MM.1S (cell line): ENCODE measurements at regions not wholly inside any gene's neighbourhood (a gene's known extent, or its start where the extent isn't known, plus 50 kb on each side); places are given as distances from the start of the nearest gene placed in this dataset.

ENCODE experiments used
- DNase-seq: peaks from one replicate; pipeline ENCODE4 v3.0.0-alpha.2; 2015
- H2AFZ ChIP-seq: fragments of 300-600 bp; sonication (generic); 2 replicates; pipeline ENCODE4 v1.6.0; 2016; ENCODE audit warnings: antibody characterized with exemption, low read length
- H3F3A ChIP-seq: fragments of 300-600 bp; sonication (generic); 2 replicates; pipeline ENCODE4 v1.6.1; 2016; ENCODE audit warnings: mild to moderate bottlenecking, antibody characterized with exemption, low read length, moderate library complexity, mixed read lengths; ENCODE audit not compliant: insufficient read depth
- H3K27ac ChIP-seq: fragments of 300-600 bp; sonication (generic); 2 replicates; pipeline ENCODE4 v1.5.1; 2016; ENCODE audit warnings: mild to moderate bottlenecking, low read length
- H3K27me3 ChIP-seq: fragments of 300-600 bp; sonication (generic); replicated peaks from 2 replicates; pipeline ENCODE4 v1.6.0; 2016; ENCODE audit warnings: low read length; ENCODE audit not compliant: insufficient read depth
- H3K36me3 ChIP-seq: fragments of 300-600 bp; sonication (generic); replicated peaks from 2 replicates; pipeline ENCODE4 v1.6.1; 2016; ENCODE audit warnings: mild to moderate bottlenecking, low read length, mixed read lengths; ENCODE audit not compliant: insufficient read depth
- H3K4me1 ChIP-seq: fragments of 300-600 bp; sonication (generic); 2 replicates; pipeline ENCODE4 v1.6.1; 2016; ENCODE audit warnings: low read length, mixed read lengths
- H3K4me2 ChIP-seq: fragments of 300-600 bp; sonication (generic); 2 replicates; pipeline ENCODE4 v1.6.0; 2016; ENCODE audit warnings: low read depth, low read length
- H3K4me3 ChIP-seq: fragments of 300-600 bp; sonication (generic); 2 replicates; pipeline ENCODE4 v1.5.1; 2016; ENCODE audit warnings: low read length, mixed read lengths
- H3K79me2 ChIP-seq: fragments of 300-600 bp; sonication (generic); 2 replicates; pipeline ENCODE4 v1.6.1; 2016; ENCODE audit warnings: mixed run types, low read length, mixed read lengths
- H3K9ac ChIP-seq: fragments of 300-600 bp; sonication (generic); 2 replicates; pipeline ENCODE4 v1.6.1; 2016; ENCODE audit warnings: low read length, mixed read lengths
- H3K9me2 ChIP-seq: fragments of 300-600 bp; sonication (generic); replicated peaks from 2 replicates; pipeline ENCODE4 v1.6.1; 2016; ENCODE audit warnings: mild to moderate bottlenecking, low read length, mixed read lengths; ENCODE audit not compliant: insufficient read depth
- H3K9me3 ChIP-seq: fragments of 300-600 bp; sonication (generic); replicated peaks from 2 replicates; pipeline ENCODE4 v1.6.1; 2016; ENCODE audit warnings: mild to moderate bottlenecking, low read length, mixed read lengths; ENCODE audit not compliant: insufficient read depth
- H4K20me1 ChIP-seq: fragments of 300-600 bp; sonication (generic); 2 replicates; pipeline ENCODE4 v1.6.1; 2016; ENCODE audit warnings: mild to moderate bottlenecking, low read length, moderate library complexity, mixed read lengths; ENCODE audit not compliant: insufficient read depth
- EZH2 ChIP-seq: fragments of 300-600 bp; sonication (generic); optimal IDR thresholded peaks from 2 replicates; pipeline ENCODE3; 2017; ENCODE audit warnings: low read depth, mild to moderate bottlenecking, antibody characterized with exemption, low read length, mixed read lengths
- EZH2phosphoT487 ChIP-seq: fragments of 300-600 bp; sonication (generic); IDR thresholded peaks from 2 replicates; pipeline ENCODE4 v1.6.1; 2018; ENCODE audit warnings: antibody characterized with exemption, low read length
- TF ChIP-seq, protein P1 (sequence below): fragments of 300-600 bp; sonication (generic); IDR thresholded peaks from 2 replicates; pipeline ENCODE4 v1.5.1; 2016; ENCODE audit warnings: antibody characterized with exemption, low read length, mixed read lengths

- no peak overlapping the region for H3K4me2 ChIP-seq
- TF ChIP-seq, protein P1, sequence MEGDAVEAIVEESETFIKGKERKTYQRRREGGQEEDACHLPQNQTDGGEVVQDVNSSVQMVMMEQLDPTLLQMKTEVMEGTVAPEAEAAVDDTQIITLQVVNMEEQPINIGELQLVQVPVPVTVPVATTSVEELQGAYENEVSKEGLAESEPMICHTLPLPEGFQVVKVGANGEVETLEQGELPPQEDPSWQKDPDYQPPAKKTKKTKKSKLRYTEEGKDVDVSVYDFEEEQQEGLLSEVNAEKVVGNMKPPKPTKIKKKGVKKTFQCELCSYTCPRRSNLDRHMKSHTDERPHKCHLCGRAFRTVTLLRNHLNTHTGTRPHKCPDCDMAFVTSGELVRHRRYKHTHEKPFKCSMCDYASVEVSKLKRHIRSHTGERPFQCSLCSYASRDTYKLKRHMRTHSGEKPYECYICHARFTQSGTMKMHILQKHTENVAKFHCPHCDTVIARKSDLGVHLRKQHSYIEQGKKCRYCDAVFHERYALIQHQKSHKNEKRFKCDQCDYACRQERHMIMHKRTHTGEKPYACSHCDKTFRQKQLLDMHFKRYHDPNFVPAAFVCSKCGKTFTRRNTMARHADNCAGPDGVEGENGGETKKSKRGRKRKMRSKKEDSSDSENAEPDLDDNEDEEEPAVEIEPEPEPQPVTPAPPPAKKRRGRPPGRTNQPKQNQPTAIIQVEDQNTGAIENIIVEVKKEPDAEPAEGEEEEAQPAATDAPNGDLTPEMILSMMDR, result no peak
- TF ChIP-seq EZH2phosphoT487 (no peak), EZH2 (no peak)
- no peaks in the 10 kb centered on the region for H3K9me2 ChIP-seq
- H3K4me1 ChIP-seq, result no peaks in the 10 kb centered on the region
- H3K27ac ChIP-seq, result no peak overlapping the region
- H2AFZ ChIP-seq, result no peak overlapping the region
- no peaks in the 10 kb centered on the region for H3K79me2 ChIP-seq
- H3K27me3 ChIP-seq, result no peaks in the 10 kb centered on the region
- H4K20me1 ChIP-seq, result no peaks in the 10 kb centered on the region
- H3F3A ChIP-seq, result no peaks in the 10 kb centered on the region
- no peaks in the 10 kb centered on the region for H3K36me3 ChIP-seq
- H3K9ac ChIP-seq, result no peak overlapping the region
- no peak for DNase-seq
- H3K9me3 ChIP-seq, result no peaks in the 10 kb centered on the region
- H3K4me3 ChIP-seq, result no peak overlapping the region
These were observed 375.5 kb downstream of the HACE1 start for GRCh38 chr6:104484191-104484590.

DNA sequence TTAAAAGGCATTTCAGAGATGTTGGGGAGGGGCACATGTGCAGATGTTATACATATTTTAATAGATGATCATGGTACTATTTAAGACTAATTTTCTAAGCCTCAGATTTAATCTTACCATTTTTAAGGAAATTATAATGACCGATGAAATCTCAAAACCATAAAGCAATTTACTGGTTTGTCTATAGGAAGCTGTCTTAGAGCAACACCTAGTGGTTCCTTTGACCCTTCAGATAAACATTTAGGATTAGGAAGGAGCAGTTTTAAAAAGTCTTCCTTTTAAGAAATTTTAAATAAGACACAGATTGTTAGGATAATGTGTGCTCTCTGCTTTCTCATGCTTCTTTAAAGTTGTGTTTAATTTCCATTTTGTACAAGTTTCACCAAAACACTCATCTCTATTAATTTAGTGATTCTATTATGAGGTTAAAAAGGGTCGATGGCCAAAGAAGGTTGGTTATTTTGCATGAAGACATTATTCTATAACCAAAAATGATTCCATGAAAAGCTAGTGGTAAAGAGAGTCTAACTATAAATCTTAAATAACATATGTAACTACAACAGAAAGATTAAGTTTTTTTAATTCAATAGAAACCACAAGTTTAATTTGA lies 376.4 kb downstream of the HACE1 start:
- Histone ChIP-seq H2AFZ (no peak overlapping the region), H3K9ac (no peak overlapping the region), H3K4me1 (no peaks in the 10 kb centered on the region), H4K20me1 (no peaks in the 10 kb centered on the region), H3F3A (no peaks in the 10 kb centered on the region), H3K79me2 (no peaks in the 10 kb centered on the region), H3K27me3 (no peaks in the 10 kb centered on the region), H3K4me3 (no peak overlapping the region), H3K9me3 (no peaks in the 10 kb centered on the region), H3K27ac (no peak overlapping the region), H3K9me2 (no peaks in the 10 kb centered on the region), H3K4me2 (no peak overlapping the region), H3K36me3 (no peaks in the 10 kb centered on the region)
- DNase-seq, result no peak
- TF ChIP-seq, protein P1, result peak; percentile 27
- no peak for TF ChIP-seq EZH2phosphoT487

- H3K4me1 ChIP-seq, result no peaks in the 10 kb centered on the region
- no peak for TF ChIP-seq EZH2phosphoT487
- no peak for TF ChIP-seq EZH2
- TF ChIP-seq, protein P1, result no peak
- H3K4me2 ChIP-seq, result no peak overlapping the region
- H3K4me3 ChIP-seq, result no peak overlapping the region
- H3K9me3 ChIP-seq, result no peaks in the 10 kb centered on the region
- H3K27ac ChIP-seq, result no peak overlapping the region
- H3K79me2 ChIP-seq, result no peaks in the 10 kb centered on the region
- H3K36me3 ChIP-seq, result no peaks in the 10 kb centered on the region
- H3K27me3 ChIP-seq, result no peaks in the 10 kb centered on the region
- no peak for DNase-seq
- no peak overlapping the region for H3K9ac ChIP-seq
- H3K9me2 ChIP-seq, result no peaks in the 10 kb centered on the region
- H2AFZ ChIP-seq, result no peak overlapping the region
- no peaks in the 10 kb centered on the region for H3F3A ChIP-seq
- H4K20me1 ChIP-seq, result no peaks in the 10 kb centered on the region
These were observed 382.1 kb downstream of the HACE1 start for GRCh38 chr6:104477569-104477968.
